DMS53 treated with DMSO at 0.1 percent for 48 hours (cell line): ENCODE measurements at regions not wholly inside any gene's neighbourhood (a gene's known extent, or its start where the extent isn't known, plus 50 kb on each side); places are given as distances from the start of the nearest gene placed in this dataset.

ENCODE experiments used
- DNase-seq: peaks from one replicate; lab custom pipeline; 2025; ENCODE audit not compliant: unreplicated experiment; lab: John Stamatoyannopoulos, UW

GRCh38 chr16:76612497-76612896, 335.3 kb downstream of the CNTNAP4 start:
- DNase-seq, result no peak

DNA sequence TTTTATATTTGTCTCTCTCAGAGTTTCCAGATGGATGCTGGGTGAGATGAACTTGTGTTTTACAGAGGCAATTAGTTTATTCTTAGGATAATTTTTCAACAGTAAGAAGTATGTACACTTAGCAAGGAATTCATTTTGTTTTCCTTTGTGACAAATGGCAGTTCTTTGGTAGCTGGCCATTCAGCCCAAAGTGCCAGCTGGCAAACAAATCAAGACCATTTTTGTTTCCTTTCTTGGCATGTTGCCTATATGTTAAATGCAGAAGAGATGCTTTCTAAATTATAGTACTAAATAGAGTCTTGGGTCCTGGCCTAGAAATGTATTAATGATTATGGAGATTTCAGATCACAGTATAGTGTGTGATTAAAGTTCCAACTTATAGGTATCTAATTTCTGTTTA, 337.1 kb downstream of the CNTNAP4 start:
- DNase-seq, result no peak

DNA sequence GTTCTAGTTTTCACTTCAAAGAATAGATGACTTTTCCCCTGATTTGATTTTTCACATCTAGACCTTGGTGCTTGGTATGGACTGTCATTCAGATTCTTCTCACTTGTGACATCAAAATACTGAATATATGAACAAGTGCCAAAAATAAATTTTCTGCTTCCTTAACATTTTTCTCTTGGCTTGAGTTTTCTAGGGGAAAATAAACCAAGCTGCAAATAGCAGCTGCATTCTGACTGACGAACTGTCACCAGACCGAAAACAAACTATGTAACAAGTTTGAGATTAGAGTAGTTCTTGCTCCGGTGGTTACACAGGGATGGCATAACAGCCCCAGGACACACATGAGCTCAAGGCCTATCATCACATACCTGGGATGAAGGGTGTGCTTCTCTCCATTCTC, 345.7 kb downstream of the CNTNAP4 start:
- no peak for DNase-seq

DNA sequence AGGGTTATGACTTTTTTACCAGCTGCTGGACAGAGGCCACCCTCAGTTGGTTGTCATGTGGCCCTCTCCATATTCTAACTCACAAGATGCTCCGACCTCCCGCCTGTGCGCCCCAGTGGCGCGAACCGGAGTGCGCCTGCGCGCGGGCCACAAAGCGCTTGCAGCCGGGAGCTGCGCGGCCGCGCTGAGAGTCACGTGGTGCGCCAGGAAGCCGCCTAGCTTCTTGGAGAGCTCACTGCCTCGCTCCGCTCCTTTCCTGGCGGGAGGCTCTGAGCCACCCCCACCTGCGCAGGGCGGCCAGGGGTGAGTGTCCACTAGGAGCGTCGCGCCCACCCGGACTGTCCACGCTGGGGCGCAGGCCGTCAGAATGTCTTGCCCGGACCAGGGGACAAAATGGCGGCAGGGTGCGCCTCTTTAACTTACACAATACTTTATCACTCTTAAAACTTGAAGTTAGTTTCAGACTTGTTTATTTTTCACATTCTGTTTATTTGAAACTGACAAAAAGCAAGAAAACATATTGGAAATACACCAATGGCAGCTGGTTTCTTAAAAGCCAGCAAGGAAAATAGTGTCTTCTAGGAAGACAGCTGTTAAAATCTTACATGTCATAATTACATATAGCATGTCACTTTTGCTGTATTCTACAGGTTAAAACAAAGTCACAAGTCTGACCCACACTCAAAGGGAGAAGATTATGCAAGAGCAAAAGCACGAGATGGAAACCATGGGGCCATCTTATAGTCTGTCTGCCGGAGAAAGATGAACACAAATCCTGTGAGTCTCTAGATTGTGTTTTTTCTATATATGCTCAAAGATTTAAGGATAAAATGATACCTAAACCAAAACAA, 357.9 kb downstream of the CNTNAP4 start:
- no peak for DNase-seq

- DNase-seq, result no peak
These were observed 362.6 kb downstream of the CNTNAP4 start for GRCh38 chr16:76639685-76640289.

DNA sequence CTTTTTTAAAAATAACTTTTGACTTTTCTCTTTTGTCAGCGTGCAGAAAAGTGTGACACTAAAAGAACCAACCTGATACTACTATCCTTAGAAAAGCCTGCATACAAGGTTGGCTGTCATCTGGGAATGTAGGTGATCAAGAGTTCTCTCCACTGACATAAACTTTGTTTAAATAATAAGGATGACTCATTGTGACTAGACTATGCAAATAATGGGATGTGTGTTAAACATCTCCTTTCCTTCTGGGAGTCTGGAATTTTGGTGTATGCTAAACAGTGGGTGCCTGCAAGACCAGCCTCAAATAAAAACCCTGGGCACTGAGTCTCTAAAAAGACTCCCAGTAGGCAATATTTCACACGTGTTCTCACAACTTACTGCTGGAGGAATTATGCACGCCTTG, 373.4 kb downstream of the CNTNAP4 start:
- DNase-seq, result no peak

DNA sequence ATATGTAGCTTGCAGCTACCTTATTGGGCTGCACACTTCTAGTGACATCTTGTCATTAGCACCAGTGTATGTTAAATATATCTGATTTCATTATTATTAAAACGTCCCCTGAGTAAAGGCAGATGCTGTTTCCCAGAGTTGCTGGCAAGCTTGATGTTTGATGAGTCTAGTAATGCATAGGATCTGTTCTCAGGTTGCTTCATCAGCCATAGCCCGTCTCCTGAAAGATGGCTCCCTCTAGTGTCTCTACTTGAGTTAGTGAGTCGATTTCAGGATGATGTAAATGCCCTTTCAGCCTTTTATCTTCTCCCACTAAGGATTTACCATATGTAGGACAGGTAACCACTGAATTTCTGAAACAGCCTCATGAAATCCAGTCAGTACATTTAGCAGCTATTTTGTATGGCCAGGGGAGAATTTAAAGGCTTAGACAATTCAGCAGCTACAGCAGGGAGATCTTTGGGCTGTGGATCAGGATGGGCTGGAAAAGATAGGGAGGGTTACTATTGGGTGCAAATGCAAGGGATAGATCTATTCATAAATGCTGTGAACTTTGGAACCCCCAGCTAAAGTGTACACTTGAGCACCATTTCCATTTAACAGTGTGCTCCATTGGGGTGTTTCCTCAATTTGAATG, 376.3 kb downstream of the CNTNAP4 start:
- no peak for DNase-seq

GRCh38 chr16:76654088-76654820, 377.1 kb downstream of the CNTNAP4 start:
- DNase-seq, result no peak

- DNase-seq, result no peak
These were observed 379.8 kb downstream of the CNTNAP4 start for GRCh38 chr16:76656994-76657393.

- DNase-seq, result no peak
These were observed 384.6 kb downstream of the CNTNAP4 start for GRCh38 chr16:76661691-76662235.

DNA sequence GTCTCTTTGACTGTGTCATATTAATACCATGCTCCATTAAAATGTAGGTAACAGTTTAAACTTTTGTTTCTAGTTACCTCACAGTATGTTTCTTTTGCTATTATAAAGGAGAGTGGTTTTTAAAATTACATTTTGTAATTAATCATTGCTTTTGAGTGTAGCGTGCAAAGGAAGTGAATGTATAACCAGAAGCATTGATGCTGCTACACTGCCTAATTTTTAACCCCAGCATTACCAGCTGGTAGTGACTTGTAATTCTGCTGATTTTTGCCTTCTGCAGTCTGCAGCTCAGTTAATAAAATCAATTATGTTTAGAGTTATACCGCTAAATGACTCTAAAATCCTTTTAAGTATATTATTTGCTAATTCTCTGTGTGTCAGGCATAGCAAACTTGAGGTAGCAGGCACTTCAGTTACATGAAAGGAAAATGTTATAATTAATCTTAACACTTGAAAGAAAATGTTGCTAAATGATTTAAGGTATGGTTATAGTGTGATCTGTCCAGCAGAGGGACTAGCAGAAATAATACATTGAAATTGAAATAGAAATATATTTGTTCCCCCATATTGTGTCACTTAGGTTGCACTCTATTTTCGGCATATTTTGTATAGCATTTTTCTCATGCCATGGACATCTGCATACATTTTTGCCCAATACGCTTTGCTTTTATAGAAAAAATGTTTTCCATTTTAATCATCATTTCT, 388.5 kb downstream of the CNTNAP4 start:
- DNase-seq, result no peak

DNA sequence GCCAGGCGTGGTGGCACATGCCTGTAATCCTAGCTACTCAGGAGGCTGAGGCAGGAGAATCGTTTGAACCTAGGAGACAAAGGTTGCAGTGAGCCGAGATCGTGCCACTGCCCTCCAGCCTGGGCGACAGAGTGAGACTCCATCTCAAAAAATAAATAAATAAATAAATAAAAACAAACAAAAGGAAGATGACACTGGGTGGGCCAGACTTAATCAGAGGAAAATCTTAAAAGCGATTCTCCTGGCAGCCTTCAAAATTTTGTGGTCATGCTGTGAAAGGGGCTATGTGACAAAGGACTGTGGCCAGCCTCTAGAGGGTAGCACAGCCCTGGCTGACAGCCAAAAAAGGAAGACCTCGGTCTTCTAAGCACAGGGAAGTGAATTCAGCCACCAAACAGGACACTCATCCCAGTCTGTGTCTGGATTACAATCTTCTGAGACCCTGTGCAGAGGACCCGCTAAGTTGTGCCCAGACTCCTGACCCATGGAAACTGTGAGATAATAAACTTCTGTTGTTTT, 391.1 kb downstream of the CNTNAP4 start:
- DNase-seq, result no peak

- no peak for DNase-seq
These were observed 392.1 kb downstream of the CNTNAP4 start for GRCh38 chr16:76669288-76669687.

- DNase-seq, result no peak
These were observed 393.1 kb downstream of the CNTNAP4 start for GRCh38 chr16:76670125-76670857.

- no peak for DNase-seq
These were observed 399.2 kb downstream of the CNTNAP4 start for GRCh38 chr16:76676356-76676755.

DNA sequence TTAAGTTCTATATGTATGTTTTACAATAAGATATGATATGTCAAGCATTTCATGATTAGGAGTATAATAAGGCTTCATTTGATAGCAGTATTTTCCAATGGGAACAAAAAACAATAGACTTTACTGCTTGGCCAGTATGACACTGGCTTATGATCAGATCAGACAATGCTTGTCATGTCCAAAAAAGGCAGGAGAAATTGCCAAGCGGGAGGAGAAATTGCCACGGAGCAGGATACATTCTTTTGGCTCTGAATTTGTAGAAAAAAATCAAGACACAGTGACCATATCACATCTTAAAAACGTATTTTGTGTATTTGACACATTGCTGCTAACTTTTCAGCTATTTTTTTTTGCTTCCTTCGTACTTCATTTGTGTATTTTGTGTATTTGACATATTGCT, 404.1 kb downstream of the CNTNAP4 start:
- DNase-seq, result no peak

DNA sequence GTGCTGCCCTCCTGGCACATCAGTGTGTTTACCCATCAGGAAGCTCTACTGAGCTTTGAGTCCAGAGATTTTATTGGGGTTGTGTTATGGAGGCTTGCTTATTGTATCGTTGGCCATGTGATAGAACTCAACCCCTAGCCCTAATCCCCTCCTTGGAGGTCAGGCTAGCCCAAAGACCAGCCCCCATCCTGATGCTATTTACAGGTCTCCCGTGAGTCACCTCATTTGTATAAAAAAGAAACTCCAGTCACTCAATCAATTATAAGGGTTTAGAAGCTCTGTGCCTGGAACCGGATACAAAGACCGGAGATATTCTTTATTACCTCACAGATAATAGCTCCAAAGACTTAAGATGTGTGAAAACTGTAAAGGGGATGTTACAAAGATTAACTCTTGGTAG, 405.9 kb downstream of the CNTNAP4 start:
- no peak for DNase-seq

DNA sequence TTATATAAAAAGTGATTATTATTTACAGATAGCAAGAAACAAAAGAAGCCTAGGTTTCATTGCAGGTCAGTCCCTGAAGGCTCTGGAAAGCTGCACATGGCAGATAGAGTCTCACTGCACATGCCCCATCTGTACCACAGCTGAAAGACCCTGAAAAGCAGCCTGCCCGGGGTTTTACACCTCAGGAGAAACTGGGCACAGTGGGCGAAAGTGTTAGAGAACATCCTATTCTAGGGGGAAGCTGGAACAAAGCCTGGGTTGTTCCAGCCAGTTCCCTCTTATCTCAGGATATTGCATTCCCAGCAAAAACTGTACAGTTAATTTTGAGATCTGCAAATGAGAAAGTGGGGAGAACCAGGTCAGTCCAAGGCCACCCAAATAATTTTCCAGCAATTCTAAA, 419.7 kb downstream of the CNTNAP4 start:
- DNase-seq, result no peak

DNA sequence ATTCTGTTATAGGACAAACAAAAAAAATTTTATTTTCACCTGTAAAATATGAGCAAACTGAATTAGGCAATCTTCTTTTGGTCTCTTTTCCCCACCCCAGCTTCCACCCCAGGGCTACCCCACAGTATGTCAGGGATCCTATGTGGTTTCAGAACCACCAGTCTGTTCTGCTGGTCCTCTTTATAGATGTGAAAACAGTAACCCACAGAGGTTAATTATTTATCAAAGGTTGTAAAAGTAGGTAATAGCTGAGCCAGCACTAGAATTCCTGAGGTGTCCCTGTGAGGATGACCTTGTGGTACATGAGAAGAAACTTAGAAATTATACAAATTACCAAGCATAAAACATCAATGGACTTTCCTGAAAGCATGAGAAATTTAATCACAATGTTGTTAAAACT, 428.7 kb downstream of the CNTNAP4 start:
- DNase-seq, result no peak

DNA sequence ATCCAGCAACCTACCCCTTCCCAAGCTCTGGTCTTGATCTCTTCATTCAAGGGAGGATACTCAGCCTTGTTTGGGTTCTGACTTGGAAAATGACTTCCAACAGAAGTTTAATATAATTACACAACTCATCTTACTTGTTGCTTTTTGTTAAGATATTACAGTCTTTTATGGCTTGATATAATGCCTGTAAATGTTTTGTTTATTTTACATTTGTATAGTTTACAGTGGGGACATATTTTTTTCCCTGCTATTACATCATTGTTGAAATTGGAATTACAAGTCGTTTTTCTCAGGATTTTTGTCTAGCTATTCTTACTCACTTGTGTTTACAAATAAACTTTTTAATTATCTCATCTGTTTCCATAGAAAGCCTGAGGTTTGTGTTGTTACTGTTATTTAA, 436.0 kb downstream of the CNTNAP4 start:
- no peak for DNase-seq
